ENCODE measurements at regions not wholly inside any gene's neighbourhood (a gene's known extent, or its start where the extent isn't known, plus 50 kb on each side); places are given as distances from the start of the nearest gene placed in this dataset.

- Histone ChIP-seq H2AFZ (ENCODE audit: insufficient read depth, low read depth, low read length, poor library complexity, severe bottlenecking) (no peak overlapping the region), H3K79me2 (ENCODE audit: insufficient read depth, low read length) (no peaks in the 10 kb centered on the region), H3K9ac (ENCODE audit: insufficient read depth, low read length, poor library complexity, severe bottlenecking) (no peak overlapping the region), H3K4me2 (replicated peaks; ENCODE audit: extremely low read depth, low read length, poor library complexity, severe bottlenecking) (no peak overlapping the region), H3K27me3 (ENCODE audit: control insufficient read depth in 2 of 2, insufficient read depth in 2 of 2, low read length in 2 of 2) (no peaks in the 10 kb centered on the region), H3K4me3 (replicated peaks in 1 of 3; ENCODE audit: low read depth in 2 of 3, low read length in 3 of 3) (no peak overlapping the region), H3K36me3 (replicated peaks in 1 of 2; ENCODE audit: control insufficient read depth in 1 of 2, insufficient read depth in 2 of 2, low read length in 2 of 2) (no peaks in the 10 kb centered on the region), H3K4me1 (ENCODE audit: control insufficient read depth in 1 of 2, insufficient read depth in 2 of 2, low read length in 2 of 2) (no peaks in the 10 kb centered on the region), H4K20me1 (ENCODE audit: insufficient read depth, low read length) (no peaks in the 10 kb centered on the region), H3K27ac (ENCODE audit: low read depth in 1 of 2, low read length in 2 of 2) (no peak overlapping the region), H3K9me3 (replicated peaks in 1 of 2; ENCODE audit: control insufficient read depth in 1 of 2, insufficient read depth in 1 of 2, low read length in 2 of 2) (peaks cover 0 to 14% of the 10 kb centered on the region in 2 donors)
- Mint-ChIP-seq H3K27me3 (ENCODE audit: low read depth in 3 of 3) (peaks cover 0 to 4% (median 0%) of the 10 kb centered on the region in 3 donors), H3K27ac (no peak overlapping the region), H3K4me1 (no peaks in the 10 kb centered on the region), H3K9me3 (peaks cover 6 to 19% (median 15%) of the 10 kb centered on the region in 7 donors), H3K36me3 (peaks cover 0 to 3% of the 10 kb centered on the region in 2 donors), H3K4me3 (no peak overlapping the region)
- WGBS (ENCODE audit: insufficient coverage), result no CpG with 5 or more reads among the region's 2 CpGs
- no peak for TF ChIP-seq CTCF (IDR thresholded peaks at IDR 0.05)
- no peak for DNase-seq
- intact Hi-C loops (cut with micrococcal nuclease), result no loop called here
Measured at GRCh38 chr10:22058201-22058600, 54.7 kb upstream of the DNAJC1 start.

- Histone ChIP-seq H3K4me2 (replicated peaks; ENCODE audit: extremely low read depth, low read length, poor library complexity, severe bottlenecking) (no peak overlapping the region), H3K4me1 (ENCODE audit: control insufficient read depth in 1 of 2, insufficient read depth in 2 of 2, low read length in 2 of 2) (no peaks in the 10 kb centered on the region), H3K36me3 (replicated peaks in 1 of 2; ENCODE audit: control insufficient read depth in 1 of 2, insufficient read depth in 2 of 2, low read length in 2 of 2) (no peaks in the 10 kb centered on the region), H3K9me3 (replicated peaks in 1 of 2; ENCODE audit: control insufficient read depth in 1 of 2, insufficient read depth in 1 of 2, low read length in 2 of 2) (no peaks in the 10 kb centered on the region), H3K79me2 (ENCODE audit: insufficient read depth, low read length) (no peaks in the 10 kb centered on the region), H2AFZ (ENCODE audit: insufficient read depth, low read depth, low read length, poor library complexity, severe bottlenecking) (no peak overlapping the region), H3K27me3 (ENCODE audit: control insufficient read depth in 2 of 2, insufficient read depth in 2 of 2, low read length in 2 of 2) (no peaks in the 10 kb centered on the region), H3K4me3 (replicated peaks in 1 of 3; ENCODE audit: low read depth in 2 of 3, low read length in 3 of 3) (no peak overlapping the region), H3K27ac (ENCODE audit: low read depth in 1 of 2, low read length in 2 of 2) (no peak overlapping the region), H3K9ac (ENCODE audit: insufficient read depth, low read length, poor library complexity, severe bottlenecking) (no peak overlapping the region), H4K20me1 (ENCODE audit: insufficient read depth, low read length) (no peaks in the 10 kb centered on the region)
- H3K9me3 Mint-ChIP-seq, result peaks cover 0 to 9% (median 7%) of the 10 kb centered on the region in 7 donors
- peaks cover 0 to 4% (median 1%) of the 10 kb centered on the region in 3 donors for H3K27me3 Mint-ChIP-seq (ENCODE audit: low read depth in 3 of 3)
- 89% methylated on average over 1 of the region's 1 CpG for WGBS (ENCODE audit: insufficient coverage)
- H3K36me3 Mint-ChIP-seq, result peaks cover 0 to 3% of the 10 kb centered on the region in 2 donors
- no peak for DNase-seq
- H3K4me3 Mint-ChIP-seq, result no peak overlapping the region
- no peak for TF ChIP-seq CTCF (IDR thresholded peaks at IDR 0.05)
- intact Hi-C loops (cut with micrococcal nuclease), result no loop called here
- no peaks in the 10 kb centered on the region for H3K4me1 Mint-ChIP-seq
- no peak overlapping the region for H3K27ac Mint-ChIP-seq
Measured at GRCh38 chr10:22054961-22055360, 51.4 kb upstream of the DNAJC1 start.
